ENCODE measurements at regions not wholly inside any gene's neighbourhood (a gene's known extent, or its start where the extent isn't known, plus 50 kb on each side); places are given as distances from the start of the nearest gene placed in this dataset.

DNA sequence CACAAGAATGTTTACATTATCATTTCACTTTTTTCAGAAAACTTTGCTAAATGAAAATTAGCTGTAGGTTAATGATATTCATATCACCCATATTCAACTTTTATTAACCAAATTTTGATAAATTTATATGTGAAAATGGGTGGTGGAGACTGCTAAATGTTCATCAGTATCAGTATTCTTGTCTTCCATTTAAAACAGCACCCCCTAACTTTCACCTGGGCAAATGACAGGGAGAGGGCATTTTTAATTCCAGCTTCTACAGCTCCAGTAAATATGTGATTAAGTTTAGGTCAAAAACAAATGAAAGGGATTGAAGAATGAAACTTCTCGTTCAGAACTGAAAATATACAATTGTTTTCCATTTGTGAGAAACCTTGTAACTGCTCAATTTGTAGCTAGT, 722.2 kb downstream of the KCNT2 start:
- TF ChIP-seq, protein P1, sequence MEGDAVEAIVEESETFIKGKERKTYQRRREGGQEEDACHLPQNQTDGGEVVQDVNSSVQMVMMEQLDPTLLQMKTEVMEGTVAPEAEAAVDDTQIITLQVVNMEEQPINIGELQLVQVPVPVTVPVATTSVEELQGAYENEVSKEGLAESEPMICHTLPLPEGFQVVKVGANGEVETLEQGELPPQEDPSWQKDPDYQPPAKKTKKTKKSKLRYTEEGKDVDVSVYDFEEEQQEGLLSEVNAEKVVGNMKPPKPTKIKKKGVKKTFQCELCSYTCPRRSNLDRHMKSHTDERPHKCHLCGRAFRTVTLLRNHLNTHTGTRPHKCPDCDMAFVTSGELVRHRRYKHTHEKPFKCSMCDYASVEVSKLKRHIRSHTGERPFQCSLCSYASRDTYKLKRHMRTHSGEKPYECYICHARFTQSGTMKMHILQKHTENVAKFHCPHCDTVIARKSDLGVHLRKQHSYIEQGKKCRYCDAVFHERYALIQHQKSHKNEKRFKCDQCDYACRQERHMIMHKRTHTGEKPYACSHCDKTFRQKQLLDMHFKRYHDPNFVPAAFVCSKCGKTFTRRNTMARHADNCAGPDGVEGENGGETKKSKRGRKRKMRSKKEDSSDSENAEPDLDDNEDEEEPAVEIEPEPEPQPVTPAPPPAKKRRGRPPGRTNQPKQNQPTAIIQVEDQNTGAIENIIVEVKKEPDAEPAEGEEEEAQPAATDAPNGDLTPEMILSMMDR (IDR thresholded peaks at IDR 0.05; ENCODE audit: borderline replicate concordance, extremely low read depth, low read length, poor library complexity, severe bottlenecking), result peak; percentile 5
- no peak for TF ChIP-seq EZH2 (IDR thresholded peaks at IDR 0.05; ENCODE audit: borderline replicate concordance, low read depth, low read length, severe bottlenecking)
